Tibial artery (tissue), 4 donors: ENCODE measurements at regions not wholly inside any gene's neighbourhood (a gene's known extent, or its start where the extent isn't known, plus 50 kb on each side); places are given as distances from the start of the nearest gene placed in this dataset.
"Not testable (repeated sequence)": the region's sequence is repeated elsewhere in the genome, so short reads cannot be mapped to it uniquely, and the experiment has no call there.

Experiments used
- DNase-seq, 2 donors: peaks; one replicate each; pipeline ENCODE4 v3.0.0-alpha.2; 2019
- H3K27ac ChIP-seq, 2 donors: fragments of 200-600 bp; sonication (generic) in 1 of 2; 1 replicate in 1 of 2; 2 replicates in 1 of 2; pipeline ENCODE4 v1.5.1; 2018 to 2019; ENCODE audit warnings: mild to moderate bottlenecking in 1 of 2
- H3K27me3 ChIP-seq, 2 donors: fragments of 200-600 bp; sonication (generic) in 1 of 2; one replicate each; pipeline versions ENCODE4 v1.5.1 to v1.6.0; 2016 to 2019
- H3K36me3 ChIP-seq, 3 donors: fragments of 200-600 bp; sonication (generic) in 2 of 3; one replicate each; pipeline ENCODE4 v1.5.1; 2016 to 2019; ENCODE audit warnings: mild to moderate bottlenecking in 2 of 3
- H3K4me1 ChIP-seq, 4 donors: fragments of 200-600 bp; sonication (generic) in 2 of 4; 1 replicate in 3 of 4; 2 replicates in 1 of 4; pipeline ENCODE4 v1.5.1; 2016 to 2019
- H3K4me3 ChIP-seq, 2 donors: fragments of 200-600 bp; sonication (generic) in 1 of 2; 1 replicate in 1 of 2; 2 replicates in 1 of 2; pipeline ENCODE4 v1.5.1; 2018 to 2019; ENCODE audit warnings: mild to moderate bottlenecking in 2 of 2
- H3K9me3 ChIP-seq, 3 donors: fragments of 200-600 bp; sonication (generic) in 1 of 3; one replicate each; pipeline ENCODE4 v1.5.1; 2016 to 2019
- CTCF ChIP-seq, 2 experiments: fragments of 200-600 bp in 1 of 2; fragments of 450-650 bp in 1 of 2; IDR thresholded peaks; one replicate each; pipeline ENCODE4 v1.5.1; 2017 to 2019; ENCODE audit warnings: antibody characterized with exemption in 2 of 2, mild to moderate bottlenecking in 1 of 2, moderate library complexity in 1 of 2
- intact Hi-C: fragments of 100-400 bp; cut with DNase I; formaldehyde crosslinking; loops from one replicate; pipeline ENCODE4 v1.15.0; 2023; ENCODE audit warnings: low total_unique reads

DNA sequence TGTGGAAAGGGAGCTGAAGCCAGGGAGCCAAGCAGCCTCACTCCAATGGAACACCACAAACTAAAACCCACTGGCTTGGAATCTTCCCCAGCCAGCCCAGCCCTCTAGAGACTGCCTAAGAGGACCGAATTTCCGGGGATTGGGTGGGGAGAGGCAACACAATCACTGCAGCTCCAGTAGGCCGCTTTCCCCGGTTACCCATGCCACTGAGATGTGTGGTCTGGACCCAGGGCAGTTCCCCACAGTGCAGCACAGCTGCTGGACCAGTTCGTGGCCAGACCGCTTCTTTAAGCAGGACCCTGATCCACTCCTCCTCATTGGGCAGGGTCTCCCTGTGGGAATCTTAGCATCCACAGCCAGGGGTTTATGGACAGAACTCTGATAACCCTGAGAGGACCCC, 91.9 kb upstream of the PAGE3 start:
- no peak for DNase-seq
- no peak for TF ChIP-seq CTCF (IDR thresholded peaks at IDR 0.05)
- Histone ChIP-seq H3K4me3 (no peak overlapping the region), H3K9me3 (peaks cover 0 to 4% (median 0%) of the 10 kb centered on the region in 3 donors), H3K36me3 (no peaks in the 10 kb centered on the region), H3K27me3 (no peaks in the 10 kb centered on the region), H3K27ac (no peak overlapping the region), H3K4me1 (no peaks in the 10 kb centered on the region)
- intact Hi-C loops: no loop called here

DNA sequence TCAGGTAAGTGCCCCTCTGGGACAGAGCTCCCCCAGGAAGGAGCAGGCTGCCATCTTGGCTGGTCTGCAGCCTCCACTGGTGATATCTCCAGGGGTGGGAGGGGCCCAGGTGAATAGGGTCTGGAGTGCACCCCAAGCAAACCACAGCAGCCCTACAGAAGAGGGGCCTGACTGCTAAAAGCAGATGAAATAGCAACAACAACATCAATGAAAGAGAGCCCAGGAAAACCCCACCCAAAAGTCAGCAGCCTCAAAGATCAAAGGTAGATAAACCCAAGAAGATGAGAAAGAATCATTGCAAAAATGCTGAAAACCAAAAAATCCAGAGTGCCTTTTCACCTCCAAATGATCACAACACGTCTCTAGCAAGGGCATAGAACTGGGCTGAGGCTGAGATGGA, 92.5 kb upstream of the PAGE3 start:
- no peak for TF ChIP-seq CTCF (IDR thresholded peaks at IDR 0.05)
- DNase-seq: no peak
- H3K4me3 ChIP-seq: no peak overlapping the region

DNA sequence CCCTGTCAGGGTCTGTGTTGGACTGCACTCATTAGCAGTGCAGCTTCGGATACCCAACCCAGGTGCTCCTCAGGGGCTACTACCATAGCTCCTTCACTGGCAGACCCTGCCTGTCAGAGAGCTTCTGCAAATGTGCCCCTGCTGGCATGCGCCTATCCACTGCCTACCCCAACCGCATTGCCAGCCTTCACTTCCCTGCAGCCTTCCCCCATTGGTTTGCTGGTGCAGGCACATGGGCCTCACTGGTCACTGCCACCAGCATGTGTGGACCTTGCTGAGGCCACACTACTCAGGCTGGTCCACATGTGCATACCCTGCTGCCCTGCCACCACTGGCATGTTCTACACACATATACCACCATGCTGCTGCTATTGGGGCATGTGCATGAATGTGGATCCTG, 72.5 kb upstream of the MAGEH1 start:
- no peak for DNase-seq
- Histone ChIP-seq H3K4me1 (no peaks in the 10 kb centered on the region), H3K4me3 (no peak overlapping the region), H3K9me3 (no peaks in the 10 kb centered on the region), H3K27ac (no peak overlapping the region), H3K27me3 (no peaks in the 10 kb centered on the region), H3K36me3 (no peaks in the 10 kb centered on the region)
- no peak for TF ChIP-seq CTCF (IDR thresholded peaks at IDR 0.05)
- intact Hi-C loops: no loop called here

More for the DNA sequence above, 92.5 kb upstream of the PAGE3 start:
- Histone ChIP-seq H3K27ac (no peak overlapping the region), H3K9me3 (peaks cover 0 to 4% (median 0%) of the 10 kb centered on the region in 3 donors), H3K36me3 (no peaks in the 10 kb centered on the region), H3K27me3 (no peaks in the 10 kb centered on the region), H3K4me1 (no peaks in the 10 kb centered on the region)
- intact Hi-C loops: no loop called here

DNA sequence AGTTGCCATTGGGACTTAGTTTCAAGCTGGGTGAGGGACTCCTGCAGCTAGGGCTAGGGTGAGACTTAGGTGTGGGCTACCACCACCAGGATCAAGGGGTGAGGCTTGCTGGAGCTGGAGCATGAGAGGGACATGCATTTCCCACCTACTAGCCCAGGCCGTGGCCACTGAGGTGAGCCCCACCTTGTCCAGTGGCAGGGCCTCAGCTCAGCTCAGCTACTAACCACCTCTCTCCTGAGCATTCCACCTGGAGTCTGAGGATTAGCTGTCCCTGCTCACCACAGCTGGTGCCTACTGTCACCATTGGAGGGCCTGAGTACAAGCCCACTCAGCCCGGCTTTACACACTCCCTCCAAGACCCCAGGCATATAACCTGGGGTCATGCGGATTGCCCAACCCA, 62.6 kb upstream of the MAGEH1 start:
- no peak overlapping the region for H3K27ac ChIP-seq
- no peak for TF ChIP-seq CTCF (IDR thresholded peaks at IDR 0.05)
- no peak for DNase-seq
- H3K4me3 ChIP-seq: no peak overlapping the region
- no peaks in the 10 kb centered on the region for H3K4me1 ChIP-seq
- H3K9me3 ChIP-seq: peaks cover 0 to 10% (median 0%) of the 10 kb centered on the region in 3 donors
- H3K36me3 ChIP-seq: no peaks in the 10 kb centered on the region
- intact Hi-C loops: no loop called here
- no peaks in the 10 kb centered on the region for H3K27me3 ChIP-seq

DNA sequence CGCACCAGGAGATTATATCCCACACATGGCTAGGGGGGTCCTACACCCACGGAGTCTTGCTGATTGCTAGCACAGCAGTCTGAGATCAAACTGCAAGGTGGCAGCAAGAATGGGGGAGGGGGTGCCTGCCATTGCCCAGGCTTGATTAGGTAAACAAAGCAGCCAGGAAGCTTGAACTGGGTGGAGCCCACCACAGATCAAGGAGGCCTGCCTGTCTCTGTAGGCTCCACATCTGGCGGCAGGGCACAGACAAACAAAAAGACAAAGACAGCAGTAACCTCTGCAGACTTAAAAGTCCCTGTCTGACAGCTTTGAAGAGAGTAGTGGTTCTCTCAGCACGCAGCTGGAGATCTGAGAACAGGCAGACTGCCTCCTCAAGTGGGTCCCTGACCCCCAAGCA, 55.1 kb upstream of the MAGEH1 start:
- H3K27me3 ChIP-seq, H3K36me3 ChIP-seq, intact Hi-C loops, DNase-seq, H3K27ac ChIP-seq, H3K4me3 ChIP-seq, H3K4me1 ChIP-seq, H3K9me3 ChIP-seq: not testable (repeated sequence)
